Cardiac muscle cell (in vitro differentiated cells and primary cell): ENCODE measurements at regions not wholly inside any gene's neighbourhood (a gene's known extent, or its start where the extent isn't known, plus 50 kb on each side); places are given as distances from the start of the nearest gene placed in this dataset.
A peak's percentile ranks its signal among the peaks of the same experiment; 100 is the strongest.

Source experiments
- DNase-seq, 2 donors: peaks; one replicate each; pipeline versions ENCODE4 v3.0.0 to v3.0.0-alpha.2; 2010 to 2017; ENCODE audit warnings: low read depth in 1 of 2, low spot score in 1 of 2
- H3K27ac ChIP-seq: fragments of 200-600 bp; sonication (generic); 2 replicates; pipeline ENCODE4 v1.5.1; 2016
- H3K27me3 ChIP-seq: fragments of 200-600 bp; sonication (generic); 2 replicates; pipeline ENCODE4 v1.6.0; 2016; ENCODE audit warnings: control low read depth
- H3K36me3 ChIP-seq: fragments of 200-600 bp; sonication (generic); 2 replicates; pipeline ENCODE4 v1.5.1; 2016; ENCODE audit warnings: control low read depth
- H3K4me1 ChIP-seq: fragments of 200-600 bp; sonication (generic); 2 replicates; pipeline ENCODE4 v1.8.1; 2017; ENCODE audit warnings: low read depth, mild to moderate bottlenecking, mixed run types
- H3K4me3 ChIP-seq: fragments of 200-600 bp; sonication (generic); 2 replicates; pipeline ENCODE4 v1.5.1; 2016; ENCODE audit warnings: mild to moderate bottlenecking
- H3K9me3 ChIP-seq: fragments of 200-600 bp; sonication (generic); 2 replicates; pipeline ENCODE4 v1.5.1; 2017; ENCODE audit warnings: low read depth, mild to moderate bottlenecking, control low read depth
- TF ChIP-seq, protein P1 (sequence below): IDR thresholded peaks from 2 replicates; pipeline ENCODE4 v1.5.1; 2012; ENCODE audit warnings: low read depth, mild to moderate bottlenecking, low read length

DNA sequence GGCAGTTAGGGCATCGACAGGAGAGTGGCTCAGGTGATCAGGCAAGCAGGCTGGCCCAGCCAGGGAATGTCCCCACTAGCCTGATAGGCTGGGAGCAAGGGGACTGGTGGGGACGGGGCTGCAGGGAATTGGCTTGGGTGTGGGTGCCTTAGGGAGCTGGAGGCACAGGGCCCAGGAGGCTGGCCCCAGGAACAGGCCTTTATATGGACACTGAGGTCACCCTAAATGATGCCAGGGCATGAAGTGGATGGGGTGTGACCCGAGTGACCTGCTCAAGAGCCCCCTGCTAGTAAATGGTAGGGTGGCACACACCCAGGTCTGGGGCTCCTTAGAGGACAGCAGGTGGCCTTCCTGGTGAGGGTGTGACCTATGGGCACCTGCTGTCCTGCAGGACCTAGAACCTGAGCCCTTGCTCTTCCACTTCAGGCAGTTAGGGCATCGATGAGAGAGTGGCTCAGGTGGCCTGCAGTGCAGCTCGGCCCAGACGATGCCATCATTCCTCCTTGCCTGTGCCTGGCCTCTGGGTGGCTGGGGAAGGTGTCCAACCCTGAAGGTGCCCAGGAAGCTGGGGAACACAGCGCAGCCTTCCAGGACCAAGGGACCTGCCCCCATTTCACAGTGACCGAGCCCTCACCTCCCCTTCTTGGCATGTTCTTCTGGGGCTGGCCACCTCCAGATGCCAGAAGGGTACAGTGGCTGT lies 51.7 kb upstream of the LEP start:
- Histone ChIP-seq H3K9me3 (no peaks in the 10 kb centered on the region), H3K4me3 (no peak overlapping the region), H3K4me1 (no peaks in the 10 kb centered on the region), H3K27ac (no peak overlapping the region), H3K36me3 (no peaks in the 10 kb centered on the region), H3K27me3 (peaks cover 24% of the 10 kb centered on the region)
- no peak for DNase-seq
- TF ChIP-seq, protein P1, sequence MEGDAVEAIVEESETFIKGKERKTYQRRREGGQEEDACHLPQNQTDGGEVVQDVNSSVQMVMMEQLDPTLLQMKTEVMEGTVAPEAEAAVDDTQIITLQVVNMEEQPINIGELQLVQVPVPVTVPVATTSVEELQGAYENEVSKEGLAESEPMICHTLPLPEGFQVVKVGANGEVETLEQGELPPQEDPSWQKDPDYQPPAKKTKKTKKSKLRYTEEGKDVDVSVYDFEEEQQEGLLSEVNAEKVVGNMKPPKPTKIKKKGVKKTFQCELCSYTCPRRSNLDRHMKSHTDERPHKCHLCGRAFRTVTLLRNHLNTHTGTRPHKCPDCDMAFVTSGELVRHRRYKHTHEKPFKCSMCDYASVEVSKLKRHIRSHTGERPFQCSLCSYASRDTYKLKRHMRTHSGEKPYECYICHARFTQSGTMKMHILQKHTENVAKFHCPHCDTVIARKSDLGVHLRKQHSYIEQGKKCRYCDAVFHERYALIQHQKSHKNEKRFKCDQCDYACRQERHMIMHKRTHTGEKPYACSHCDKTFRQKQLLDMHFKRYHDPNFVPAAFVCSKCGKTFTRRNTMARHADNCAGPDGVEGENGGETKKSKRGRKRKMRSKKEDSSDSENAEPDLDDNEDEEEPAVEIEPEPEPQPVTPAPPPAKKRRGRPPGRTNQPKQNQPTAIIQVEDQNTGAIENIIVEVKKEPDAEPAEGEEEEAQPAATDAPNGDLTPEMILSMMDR, result no peak

DNA sequence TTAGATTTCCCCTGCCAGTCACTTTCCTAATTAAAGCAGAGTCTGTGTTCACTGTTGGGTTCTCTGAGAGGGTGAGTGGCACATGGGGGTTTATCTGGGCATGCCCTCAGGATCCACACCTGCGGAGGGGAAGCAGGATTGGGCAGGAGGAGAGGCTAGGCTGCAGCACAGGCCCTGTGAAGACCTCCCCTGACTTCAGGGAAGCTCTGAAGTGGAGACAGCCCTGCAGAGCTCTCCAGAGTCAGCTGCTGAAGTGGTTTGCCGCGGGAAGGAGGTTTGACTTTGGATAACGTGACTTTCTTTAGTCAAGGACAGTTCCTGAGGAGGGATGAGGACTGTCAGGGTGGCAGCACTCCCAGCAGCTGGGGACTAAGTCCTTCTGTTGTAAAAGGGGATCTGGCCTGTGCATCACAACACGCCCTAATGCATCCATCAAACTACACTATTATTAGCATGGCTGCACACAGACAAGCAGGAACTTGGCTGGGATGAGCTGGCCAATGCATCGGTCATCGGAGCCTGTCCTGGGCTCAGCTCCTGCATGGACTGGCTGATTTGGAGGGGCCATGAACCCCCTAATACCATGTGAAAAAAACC lies 50.9 kb upstream of the LEP start:
- Histone ChIP-seq H3K27ac (no peak overlapping the region), H3K4me3 (no peak overlapping the region), H3K27me3 (peaks cover 20% of the 10 kb centered on the region), H3K4me1 (no peaks in the 10 kb centered on the region), H3K9me3 (no peaks in the 10 kb centered on the region), H3K36me3 (no peaks in the 10 kb centered on the region)
- peak in 1 of 2 donors; percentile 37 for DNase-seq
- TF ChIP-seq, protein P1, result no peak

DNA sequence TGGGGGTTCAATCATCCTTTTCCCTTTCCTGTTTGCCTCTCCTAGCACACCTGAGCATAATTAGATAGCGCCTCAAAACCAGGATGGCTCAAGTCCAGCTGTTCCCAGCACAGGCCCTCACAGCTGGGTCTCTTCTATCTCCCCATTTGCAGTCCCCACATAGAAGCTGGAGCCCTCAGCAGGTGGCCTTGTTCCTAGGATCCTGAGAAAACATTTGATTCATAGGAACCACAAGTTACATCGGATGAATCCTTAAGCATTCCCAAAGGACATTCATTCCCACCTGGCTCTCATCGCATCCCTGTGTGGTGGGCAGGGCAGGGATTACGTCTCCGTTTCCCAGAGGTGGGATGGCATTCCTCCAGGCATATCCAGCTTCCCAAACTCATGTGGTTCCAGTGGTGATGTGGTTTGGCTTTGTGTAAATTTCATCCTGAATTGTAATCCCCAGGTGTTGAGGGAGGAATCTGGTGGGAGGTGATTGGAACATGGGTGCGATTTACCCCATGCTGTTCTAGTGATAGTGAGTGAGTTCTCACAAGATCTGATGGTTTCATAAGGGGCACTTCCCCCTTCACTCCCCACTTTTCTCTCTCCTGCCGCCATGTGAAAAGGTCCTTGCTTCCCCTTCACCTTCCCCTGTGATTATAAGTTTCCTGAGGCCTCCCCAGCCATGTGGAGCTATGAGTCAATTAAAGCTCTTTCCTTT lies 49.8 kb upstream of the LEP start:
- Histone ChIP-seq H3K4me3 (no peak overlapping the region), H3K27me3 (peaks cover 10% of the 10 kb centered on the region), H3K4me1 (no peaks in the 10 kb centered on the region), H3K9me3 (no peaks in the 10 kb centered on the region), H3K27ac (no peak overlapping the region), H3K36me3 (no peaks in the 10 kb centered on the region)
- TF ChIP-seq, protein P1, result no peak
- no peak for DNase-seq
